HG03521 (cell line): ENCODE measurements at regions not wholly inside any gene's neighbourhood (a gene's known extent, or its start where the extent isn't known, plus 50 kb on each side); places are given as distances from the start of the nearest gene placed in this dataset.
"Not testable (repeated sequence)": the region's sequence is repeated elsewhere in the genome, so short reads cannot be mapped to it uniquely, and the experiment has no call there.

Experiments
- ATAC-seq: cut with Tn5 transposase; IDR thresholded peaks from one replicate; pipeline ENCODE4 v1.9.1; 2021; ENCODE audit warnings: mild to moderate bottlenecking, moderate library complexity; ENCODE audit not compliant: unreplicated experiment

GRCh38 chr2:160583813-160584537 lies 90.4 kb upstream of the RBMS1 start:
- ATAC-seq, result no peak

GRCh38 chr2:160584972-160585494 lies 91.4 kb upstream of the RBMS1 start:
- ATAC-seq, result no peak

GRCh38 chr2:160590664-160591063 lies 97.1 kb upstream of the RBMS1 start:
- ATAC-seq, result no peak

- no peak for ATAC-seq
These were observed 98.8 kb upstream of the RBMS1 start for GRCh38 chr2:160592401-160592800.

- no peak for ATAC-seq
These were observed 99.4 kb upstream of the RBMS1 start for GRCh38 chr2:160592993-160593392.

- ATAC-seq, result no peak
These were observed 102.8 kb upstream of the RBMS1 start for GRCh38 chr2:160596441-160596840.

GRCh38 chr2:160600437-160600836 lies 106.8 kb upstream of the RBMS1 start:
- not testable (repeated sequence) for ATAC-seq

GRCh38 chr2:160602073-160602472 lies 108.5 kb upstream of the RBMS1 start:
- ATAC-seq, result no peak

- no peak for ATAC-seq
These were observed 110.3 kb upstream of the RBMS1 start for GRCh38 chr2:160603771-160604510.

- ATAC-seq, result no peak
These were observed 112.7 kb upstream of the RBMS1 start for GRCh38 chr2:160606341-160606740.

GRCh38 chr2:160608599-160608998 lies 115.0 kb upstream of the RBMS1 start:
- no peak for ATAC-seq

- no peak for ATAC-seq
These were observed 115.7 kb upstream of the RBMS1 start for GRCh38 chr2:160609346-160609745.

GRCh38 chr2:160610041-160610440 lies 116.4 kb upstream of the RBMS1 start:
- ATAC-seq, result no peak

- no peak for ATAC-seq
These were observed 118.8 kb upstream of the RBMS1 start for GRCh38 chr2:160612266-160612856.

- no peak for ATAC-seq
These were observed 120.0 kb upstream of the RBMS1 start for GRCh38 chr2:160613466-160614153.

- ATAC-seq, result no peak
These were observed 120.8 kb upstream of the RBMS1 start for GRCh38 chr2:160614391-160614790.

GRCh38 chr2:160615706-160616105 lies 122.1 kb upstream of the RBMS1 start:
- no peak for ATAC-seq

- ATAC-seq, result no peak
These were observed 122.5 kb upstream of the RBMS1 start for GRCh38 chr2:160616149-160616548.

GRCh38 chr2:160621748-160622147 lies 128.1 kb upstream of the RBMS1 start:
- ATAC-seq, result no peak

GRCh38 chr2:160628020-160628637 lies 134.5 kb upstream of the RBMS1 start:
- ATAC-seq, result not testable (repeated sequence)

- ATAC-seq, result no peak
These were observed 135.2 kb upstream of the RBMS1 start for GRCh38 chr2:160628811-160629210.
